Activated T-helper 2 cell treated with anti-CD3 and anti-CD28 coated beads, Interferon-gamma antibody, Interleukin-2, Interleukin-4, amounts not matched to agents 10 μg/mL and 5 μg/mL and 100 μg/mL, durations not matched to agents 14 hours and 24 hours and 36 hours (primary cell): ENCODE measurements at regions not wholly inside any gene's neighbourhood (a gene's known extent, or its start where the extent isn't known, plus 50 kb on each side); places are given as distances from the start of the nearest gene placed in this dataset.

Source experiments
- DNase-seq: peaks from one replicate; pipeline ENCODE4 v3.0.0; 2021; ENCODE audit warnings: low spot score
- H3K27ac Mint-ChIP-seq: one replicate; pipeline ENCODE4 v1.8.0; 2021; ENCODE audit warnings: mixed read lengths
- H3K27me3 Mint-ChIP-seq: one replicate; pipeline ENCODE4 v1.8.0; 2021; ENCODE audit warnings: low read depth, mixed read lengths
- H3K36me3 Mint-ChIP-seq: one replicate; pipeline ENCODE4 v1.8.0; 2021; ENCODE audit warnings: low read depth, mixed read lengths
- H3K4me1 Mint-ChIP-seq: one replicate; pipeline ENCODE4 v1.8.0; 2021; ENCODE audit warnings: low read depth, mixed read lengths
- H3K4me3 Mint-ChIP-seq: one replicate; pipeline ENCODE4 v1.8.0; 2021; ENCODE audit warnings: low read depth, mild to moderate bottlenecking, moderate library complexity, mixed read lengths
- H3K9me3 Mint-ChIP-seq: one replicate; pipeline ENCODE4 v1.8.0; 2021; ENCODE audit warnings: mixed read lengths
- intact Hi-C: fragments of 100-400 bp; cut with micrococcal nuclease; formaldehyde crosslinking; loops from one replicate; pipeline ENCODE4 v1.15.1; 2023

- DNase-seq, result no peak
- Mint-ChIP-seq H3K36me3 (no peaks in the 10 kb centered on the region), H3K4me1 (no peaks in the 10 kb centered on the region), H3K4me3 (no peak overlapping the region), H3K9me3 (no peaks in the 10 kb centered on the region), H3K27ac (no peak overlapping the region), H3K27me3 (peaks cover 21% of the 10 kb centered on the region)
- intact Hi-C loops, result no loop called here
Measured at GRCh38 chr10:33387720-33388119, 53.3 kb upstream of the NRP1 start.

GRCh38 chr10:33386926-33387325 is 52.5 kb upstream of the NRP1 start:
- Mint-ChIP-seq H3K27ac (no peak overlapping the region), H3K4me1 (no peaks in the 10 kb centered on the region), H3K4me3 (no peak overlapping the region), H3K36me3 (no peaks in the 10 kb centered on the region), H3K27me3 (peaks cover 24% of the 10 kb centered on the region), H3K9me3 (no peaks in the 10 kb centered on the region)
- no peak for DNase-seq
- intact Hi-C loops, result no loop called here

- no peak for DNase-seq
- Mint-ChIP-seq H3K4me3 (no peak overlapping the region), H3K9me3 (no peaks in the 10 kb centered on the region), H3K36me3 (no peaks in the 10 kb centered on the region), H3K27me3 (peaks cover 21% of the 10 kb centered on the region), H3K4me1 (no peaks in the 10 kb centered on the region), H3K27ac (no peak overlapping the region)
- intact Hi-C loops, result no loop called here
Measured at GRCh38 chr10:33385686-33386085, 51.2 kb upstream of the NRP1 start.

GRCh38 chr10:33385015-33385414 is 50.5 kb upstream of the NRP1 start:
- H3K27ac Mint-ChIP-seq, result no peak overlapping the region
- H3K4me1 Mint-ChIP-seq, result no peaks in the 10 kb centered on the region
- H3K9me3 Mint-ChIP-seq, result no peaks in the 10 kb centered on the region
- no peak overlapping the region for H3K4me3 Mint-ChIP-seq
- H3K36me3 Mint-ChIP-seq, result no peaks in the 10 kb centered on the region
- intact Hi-C loops, result no loop called here
- no peak for DNase-seq
- peaks cover 20% of the 10 kb centered on the region for H3K27me3 Mint-ChIP-seq
